HCT116 (cell line): ENCODE measurements at regions not wholly inside any gene's neighbourhood (a gene's known extent, or its start where the extent isn't known, plus 50 kb on each side); places are given as distances from the start of the nearest gene placed in this dataset.

Experiments used
- CEBPB ChIP-seq: IDR thresholded peaks from 2 replicates; pipeline ENCODE4 v1.6.1; 2012; ENCODE audit warnings: low read depth
- EZH2 ChIP-seq: fragments of 200-600 bp; sonication (generic); IDR thresholded peaks from 2 replicates; pipeline ENCODE4 v1.6.1; 2017; ENCODE audit warnings: antibody characterized with exemption, mixed run types
- EZH2phosphoT487 ChIP-seq: fragments of 200-600 bp; IDR thresholded peaks from 2 replicates; pipeline ENCODE4 v1.6.1; 2018; ENCODE audit warnings: antibody characterized with exemption, borderline replicate concordance
- FOSL1 ChIP-seq: IDR thresholded peaks from 2 replicates; pipeline ENCODE4 v1.6.1; 2012; ENCODE audit warnings: low read depth
- POLR2A ChIP-seq: IDR thresholded peaks from 2 replicates; pipeline ENCODE4 v1.7.0; 2011; ENCODE audit warnings: borderline replicate concordance; ENCODE audit not compliant: insufficient read depth, insufficient read length; ENCODE audit errors: extremely low read depth
- POLR2AphosphoS5 ChIP-seq: IDR thresholded peaks from 2 replicates; pipeline ENCODE4 v1.6.1; 2011; ENCODE audit warnings: mild to moderate bottlenecking, low read depth, low read length, moderate library complexity
- SRF ChIP-seq: IDR thresholded peaks from 2 replicates; pipeline ENCODE4 v1.6.1; 2012; ENCODE audit warnings: low read depth
- YY1 ChIP-seq: IDR thresholded peaks from 2 replicates; pipeline ENCODE4 v1.6.1; 2011; ENCODE audit warnings: low read length, low read depth, moderate library complexity, mild to moderate bottlenecking; ENCODE audit not compliant: insufficient replicate concordance; ENCODE audit errors: extremely low read depth
- ZNF274 ChIP-seq: fragments of 200-500 bp; sonication (Bioruptor generic); IDR thresholded peaks from 2 replicates; pipeline ENCODE4 v1.6.1; 2014; ENCODE audit warnings: mild to moderate bottlenecking, low read depth, low read length, inconsistent platforms
- TF ChIP-seq, protein P1 (sequence below), 3 experiments: fragments of 200-600 bp in 1 of 3; sonication (generic) in 1 of 3; IDR thresholded peaks in 2 of 3; conservative IDR thresholded peaks in 1 of 3; 2 replicates each; pipeline ENCODE4 v1.5.1; 2012 to 2017; ENCODE audit warnings: low read depth in 2 of 3, low read length in 2 of 3, antibody characterized with exemption in 1 of 3, borderline replicate concordance in 1 of 3, control low read depth in 1 of 3, mild to moderate bottlenecking in 1 of 3, mixed read lengths in 1 of 3, mixed run types in 1 of 3, moderate library complexity in 1 of 3; ENCODE audit not compliant: insufficient read depth in 1 of 3
- TF ChIP-seq, protein P2 (sequence below): IDR thresholded peaks from 2 replicates; pipeline ENCODE4 v1.6.1; 2012
- TF ChIP-seq, protein P3 (sequence below): IDR thresholded peaks from 2 replicates; pipeline ENCODE4 v1.6.1; 2012
- TF ChIP-seq, protein P4 (sequence below): IDR thresholded peaks from 2 replicates; pipeline ENCODE4 v1.6.1; 2012; ENCODE audit warnings: low read depth
- TF ChIP-seq, protein P5 (sequence below): IDR thresholded peaks from 2 replicates; pipeline ENCODE4 v1.6.1; 2011; ENCODE audit warnings: mild to moderate bottlenecking, low read length, moderate library complexity; ENCODE audit not compliant: insufficient replicate concordance; ENCODE audit errors: extremely low read depth

DNA sequence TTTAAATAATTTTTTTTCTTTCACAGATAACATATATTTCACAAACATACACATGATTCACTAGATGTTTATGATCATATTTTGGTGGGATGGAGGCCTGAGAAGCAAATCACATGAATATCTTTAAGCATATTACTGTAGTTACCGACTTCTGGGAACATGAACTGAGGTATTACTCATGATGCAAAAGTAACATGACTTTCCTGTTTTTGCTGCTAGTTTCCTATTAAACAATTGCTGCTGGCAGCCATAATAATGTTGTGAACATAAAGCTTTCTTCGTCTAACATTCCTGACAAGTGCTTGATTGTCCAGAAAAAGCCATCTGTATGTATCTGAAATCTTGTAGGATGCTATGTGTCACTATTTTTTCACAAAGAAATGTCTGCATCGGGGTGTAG lies 145.4 kb downstream of the MTX2 start:
- TF ChIP-seq POLR2A (no peak), EZH2 (no peak), FOSL1 (no peak), EZH2phosphoT487 (no peak), CEBPB (no peak), SRF (no peak), ZNF274 (no peak), YY1 (no peak), POLR2AphosphoS5 (no peak)
- TF ChIP-seq, protein P1, sequence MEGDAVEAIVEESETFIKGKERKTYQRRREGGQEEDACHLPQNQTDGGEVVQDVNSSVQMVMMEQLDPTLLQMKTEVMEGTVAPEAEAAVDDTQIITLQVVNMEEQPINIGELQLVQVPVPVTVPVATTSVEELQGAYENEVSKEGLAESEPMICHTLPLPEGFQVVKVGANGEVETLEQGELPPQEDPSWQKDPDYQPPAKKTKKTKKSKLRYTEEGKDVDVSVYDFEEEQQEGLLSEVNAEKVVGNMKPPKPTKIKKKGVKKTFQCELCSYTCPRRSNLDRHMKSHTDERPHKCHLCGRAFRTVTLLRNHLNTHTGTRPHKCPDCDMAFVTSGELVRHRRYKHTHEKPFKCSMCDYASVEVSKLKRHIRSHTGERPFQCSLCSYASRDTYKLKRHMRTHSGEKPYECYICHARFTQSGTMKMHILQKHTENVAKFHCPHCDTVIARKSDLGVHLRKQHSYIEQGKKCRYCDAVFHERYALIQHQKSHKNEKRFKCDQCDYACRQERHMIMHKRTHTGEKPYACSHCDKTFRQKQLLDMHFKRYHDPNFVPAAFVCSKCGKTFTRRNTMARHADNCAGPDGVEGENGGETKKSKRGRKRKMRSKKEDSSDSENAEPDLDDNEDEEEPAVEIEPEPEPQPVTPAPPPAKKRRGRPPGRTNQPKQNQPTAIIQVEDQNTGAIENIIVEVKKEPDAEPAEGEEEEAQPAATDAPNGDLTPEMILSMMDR (IDR thresholded peaks at IDR 0.05 in 2 of 3, conservative IDR thresholded peaks at IDR 0.05 in 1 of 3; ENCODE audit: borderline replicate concordance in 1 of 3, insufficient read depth in 1 of 3, low read depth in 2 of 3, low read length in 2 of 3) = no peak
- TF ChIP-seq, protein P2, sequence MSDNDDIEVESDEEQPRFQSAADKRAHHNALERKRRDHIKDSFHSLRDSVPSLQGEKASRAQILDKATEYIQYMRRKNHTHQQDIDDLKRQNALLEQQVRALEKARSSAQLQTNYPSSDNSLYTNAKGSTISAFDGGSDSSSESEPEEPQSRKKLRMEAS = no peak
- TF ChIP-seq, protein P3, sequence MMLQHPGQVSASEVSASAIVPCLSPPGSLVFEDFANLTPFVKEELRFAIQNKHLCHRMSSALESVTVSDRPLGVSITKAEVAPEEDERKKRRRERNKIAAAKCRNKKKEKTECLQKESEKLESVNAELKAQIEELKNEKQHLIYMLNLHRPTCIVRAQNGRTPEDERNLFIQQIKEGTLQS = no peak
- TF ChIP-seq, protein P4, sequence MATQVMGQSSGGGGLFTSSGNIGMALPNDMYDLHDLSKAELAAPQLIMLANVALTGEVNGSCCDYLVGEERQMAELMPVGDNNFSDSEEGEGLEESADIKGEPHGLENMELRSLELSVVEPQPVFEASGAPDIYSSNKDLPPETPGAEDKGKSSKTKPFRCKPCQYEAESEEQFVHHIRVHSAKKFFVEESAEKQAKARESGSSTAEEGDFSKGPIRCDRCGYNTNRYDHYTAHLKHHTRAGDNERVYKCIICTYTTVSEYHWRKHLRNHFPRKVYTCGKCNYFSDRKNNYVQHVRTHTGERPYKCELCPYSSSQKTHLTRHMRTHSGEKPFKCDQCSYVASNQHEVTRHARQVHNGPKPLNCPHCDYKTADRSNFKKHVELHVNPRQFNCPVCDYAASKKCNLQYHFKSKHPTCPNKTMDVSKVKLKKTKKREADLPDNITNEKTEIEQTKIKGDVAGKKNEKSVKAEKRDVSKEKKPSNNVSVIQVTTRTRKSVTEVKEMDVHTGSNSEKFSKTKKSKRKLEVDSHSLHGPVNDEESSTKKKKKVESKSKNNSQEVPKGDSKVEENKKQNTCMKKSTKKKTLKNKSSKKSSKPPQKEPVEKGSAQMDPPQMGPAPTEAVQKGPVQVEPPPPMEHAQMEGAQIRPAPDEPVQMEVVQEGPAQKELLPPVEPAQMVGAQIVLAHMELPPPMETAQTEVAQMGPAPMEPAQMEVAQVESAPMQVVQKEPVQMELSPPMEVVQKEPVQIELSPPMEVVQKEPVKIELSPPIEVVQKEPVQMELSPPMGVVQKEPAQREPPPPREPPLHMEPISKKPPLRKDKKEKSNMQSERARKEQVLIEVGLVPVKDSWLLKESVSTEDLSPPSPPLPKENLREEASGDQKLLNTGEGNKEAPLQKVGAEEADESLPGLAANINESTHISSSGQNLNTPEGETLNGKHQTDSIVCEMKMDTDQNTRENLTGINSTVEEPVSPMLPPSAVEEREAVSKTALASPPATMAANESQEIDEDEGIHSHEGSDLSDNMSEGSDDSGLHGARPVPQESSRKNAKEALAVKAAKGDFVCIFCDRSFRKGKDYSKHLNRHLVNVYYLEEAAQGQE = no peak
- TF ChIP-seq, protein P5, sequence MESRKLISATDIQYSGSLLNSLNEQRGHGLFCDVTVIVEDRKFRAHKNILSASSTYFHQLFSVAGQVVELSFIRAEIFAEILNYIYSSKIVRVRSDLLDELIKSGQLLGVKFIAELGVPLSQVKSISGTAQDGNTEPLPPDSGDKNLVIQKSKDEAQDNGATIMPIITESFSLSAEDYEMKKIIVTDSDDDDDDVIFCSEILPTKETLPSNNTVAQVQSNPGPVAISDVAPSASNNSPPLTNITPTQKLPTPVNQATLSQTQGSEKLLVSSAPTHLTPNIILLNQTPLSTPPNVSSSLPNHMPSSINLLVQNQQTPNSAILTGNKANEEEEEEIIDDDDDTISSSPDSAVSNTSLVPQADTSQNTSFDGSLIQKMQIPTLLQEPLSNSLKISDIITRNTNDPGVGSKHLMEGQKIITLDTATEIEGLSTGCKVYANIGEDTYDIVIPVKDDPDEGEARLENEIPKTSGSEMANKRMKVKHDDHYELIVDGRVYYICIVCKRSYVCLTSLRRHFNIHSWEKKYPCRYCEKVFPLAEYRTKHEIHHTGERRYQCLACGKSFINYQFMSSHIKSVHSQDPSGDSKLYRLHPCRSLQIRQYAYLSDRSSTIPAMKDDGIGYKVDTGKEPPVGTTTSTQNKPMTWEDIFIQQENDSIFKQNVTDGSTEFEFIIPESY = no peak
